AML-193 (cell line): ENCODE measurements at regions not wholly inside any gene's neighbourhood (a gene's known extent, or its start where the extent isn't known, plus 50 kb on each side); places are given as distances from the start of the nearest gene placed in this dataset.

ENCODE experiments used
- DNase-seq, 2 experiments: peaks; one replicate each; lab custom pipeline; 2025; lab: John Stamatoyannopoulos, UW

DNA sequence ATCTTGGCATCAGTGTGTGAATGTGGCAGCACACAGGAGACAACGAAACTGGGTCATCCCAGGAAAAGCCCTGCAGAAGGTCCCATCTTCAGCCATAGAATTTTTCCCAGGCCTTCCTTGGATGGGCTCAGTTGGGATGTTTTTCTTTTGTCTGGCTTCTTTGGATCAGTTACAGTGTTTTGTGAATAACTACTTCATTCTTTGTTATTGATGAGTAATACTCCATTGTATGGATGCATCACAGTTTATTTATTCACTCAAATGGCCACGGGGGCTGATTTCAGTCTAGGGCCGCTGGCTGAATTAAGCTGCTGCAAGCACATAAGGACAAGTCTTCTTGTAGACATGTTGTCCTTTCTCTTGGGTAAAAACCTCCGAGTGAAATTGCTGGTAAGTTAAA, 81.3 kb upstream of the CD93 start:
- DNase-seq: no peak

DNA sequence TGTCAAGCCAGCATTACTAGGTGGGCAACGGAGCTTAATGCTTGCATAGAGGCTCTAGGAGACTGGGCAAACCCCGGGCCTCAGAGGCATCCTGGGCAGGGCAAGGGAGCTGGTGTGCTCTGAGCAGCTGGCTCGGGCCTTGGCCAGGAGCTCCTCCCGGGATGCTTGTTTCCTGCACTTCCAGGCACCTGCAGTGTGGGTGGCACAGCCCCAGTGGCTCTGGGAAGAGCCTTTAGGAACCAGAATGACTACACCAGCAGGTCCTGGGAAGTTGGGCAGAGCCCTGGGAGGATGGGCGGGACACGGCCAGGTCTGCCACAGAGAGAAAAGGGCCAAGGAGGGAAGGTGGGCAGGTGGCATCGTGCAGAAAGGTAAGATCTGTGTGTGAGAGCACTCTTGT, 80.4 kb upstream of the CD93 start:
- DNase-seq: no peak

- DNase-seq: no peak
Observed at GRCh38 chr20:23165964-23166363, 79.8 kb upstream of the CD93 start.

- DNase-seq: no peak
Observed at GRCh38 chr20:23165307-23165750, 79.2 kb upstream of the CD93 start.

GRCh38 chr20:23164176-23164601, 78.1 kb upstream of the CD93 start:
- DNase-seq: no peak

DNA sequence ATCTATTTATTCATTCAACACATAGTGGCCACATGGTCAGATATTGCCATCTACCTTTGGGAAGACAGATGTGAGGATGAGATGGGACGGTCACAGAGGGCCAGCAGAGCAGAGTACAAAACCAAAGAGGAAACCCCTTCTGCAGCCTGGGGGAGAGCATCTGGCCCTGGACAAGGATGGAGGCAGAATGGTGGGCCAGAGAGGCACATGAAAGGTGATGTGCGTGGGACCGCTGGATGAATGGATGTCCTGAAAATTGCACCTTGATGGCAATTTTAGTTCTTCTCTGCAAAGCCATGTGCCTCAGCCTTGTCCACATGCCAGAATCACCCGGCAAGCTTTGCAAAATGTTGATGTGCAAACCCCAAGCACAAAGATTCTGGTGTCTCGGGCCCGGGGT, 77.4 kb upstream of the CD93 start:
- DNase-seq: no peak

GRCh38 chr20:23162887-23163286, 76.8 kb upstream of the CD93 start:
- DNase-seq: no peak

- DNase-seq: no peak
Observed at GRCh38 chr20:23161968-23162696, 76.0 kb upstream of the CD93 start.

GRCh38 chr20:23161244-23161891, 75.2 kb upstream of the CD93 start:
- peak; percentile 80 to 85 for DNase-seq

- no peak for DNase-seq
Observed at GRCh38 chr20:23160536-23161243, 74.6 kb upstream of the CD93 start.

DNA sequence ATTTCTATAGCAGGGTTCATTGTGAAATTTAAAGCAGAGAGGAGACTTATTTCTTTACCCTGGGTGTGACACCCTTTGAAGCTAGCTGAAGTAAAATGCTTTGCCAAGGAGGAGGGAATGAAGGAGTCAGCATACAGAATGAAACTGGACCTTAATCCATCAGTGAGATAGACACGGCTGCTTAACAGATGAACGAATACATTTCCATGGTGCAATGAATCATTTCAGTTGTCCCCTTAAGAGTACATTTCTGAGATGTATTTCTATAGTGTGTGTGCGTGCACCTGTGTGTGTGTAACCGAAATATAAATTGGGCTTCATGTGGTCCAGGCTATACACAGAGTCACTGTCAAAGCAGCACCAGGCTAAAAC, 73.8 kb upstream of the CD93 start:
- DNase-seq: no peak

DNA sequence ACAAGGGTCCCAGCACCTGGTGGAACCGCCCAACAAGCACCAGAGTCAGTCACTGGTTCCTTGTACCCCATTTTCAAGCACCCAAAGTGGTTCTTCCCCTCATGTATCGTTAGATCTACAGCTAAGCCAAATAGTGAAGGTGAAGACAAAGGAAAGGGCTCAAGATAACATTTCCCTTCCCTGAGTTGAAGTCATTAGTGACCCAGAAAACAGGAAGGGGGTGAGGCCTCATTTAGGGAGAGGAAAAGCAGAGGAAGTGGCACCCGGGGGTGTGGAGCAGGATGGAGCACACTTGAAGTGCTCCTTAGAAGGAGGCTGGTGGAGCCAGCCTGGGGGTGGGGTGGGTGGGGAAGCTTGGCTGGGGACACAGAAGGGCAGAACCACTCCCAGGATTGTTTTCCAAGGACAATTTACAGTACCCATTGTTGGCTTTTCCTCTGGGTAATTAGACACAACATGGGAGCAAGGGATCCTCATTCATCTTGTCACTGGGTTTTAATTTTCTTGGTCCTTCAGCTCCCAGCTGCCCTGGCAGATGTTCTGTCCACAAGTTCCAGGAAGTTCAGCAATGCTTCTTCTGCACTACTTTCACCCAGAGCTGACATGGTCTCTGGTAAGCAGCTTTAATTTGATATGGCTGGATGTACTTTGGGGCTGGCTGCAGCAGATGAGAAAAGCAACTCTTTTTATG, 73.3 kb upstream of the CD93 start:
- DNase-seq: peak; percentile 14 to 38

GRCh38 chr20:23157734-23158133, 71.6 kb upstream of the CD93 start:
- DNase-seq: no peak

- DNase-seq: no peak
Observed at GRCh38 chr20:23156842-23157423, 70.8 kb upstream of the CD93 start.

- peak; percentile 85 to 86 for DNase-seq
Observed at GRCh38 chr20:23156170-23156841, 70.2 kb upstream of the CD93 start.

DNA sequence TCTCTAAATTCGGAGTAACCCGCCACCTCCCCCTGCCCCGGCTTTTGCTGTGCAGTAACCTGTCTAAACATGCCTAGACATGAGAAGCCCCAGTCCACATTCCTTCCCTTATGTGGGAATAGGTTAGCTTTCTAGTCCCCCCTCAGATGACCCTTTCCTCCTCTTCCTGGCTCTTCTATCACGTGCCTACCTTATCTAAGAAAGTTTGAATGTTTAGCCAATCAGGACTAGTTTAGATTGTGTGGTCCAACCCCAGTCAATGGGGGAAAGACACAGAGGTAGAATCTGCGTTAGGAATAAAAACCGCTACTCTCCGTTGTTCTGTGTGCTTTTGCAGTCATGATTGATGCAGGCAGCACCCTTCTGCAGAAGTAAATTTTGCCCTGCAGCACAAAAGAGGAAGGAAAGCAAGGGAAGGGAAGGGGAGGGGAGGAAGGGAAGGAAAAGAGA, 69.0 kb upstream of the CD93 start:
- peak; percentile 57 to 66 for DNase-seq

DNA sequence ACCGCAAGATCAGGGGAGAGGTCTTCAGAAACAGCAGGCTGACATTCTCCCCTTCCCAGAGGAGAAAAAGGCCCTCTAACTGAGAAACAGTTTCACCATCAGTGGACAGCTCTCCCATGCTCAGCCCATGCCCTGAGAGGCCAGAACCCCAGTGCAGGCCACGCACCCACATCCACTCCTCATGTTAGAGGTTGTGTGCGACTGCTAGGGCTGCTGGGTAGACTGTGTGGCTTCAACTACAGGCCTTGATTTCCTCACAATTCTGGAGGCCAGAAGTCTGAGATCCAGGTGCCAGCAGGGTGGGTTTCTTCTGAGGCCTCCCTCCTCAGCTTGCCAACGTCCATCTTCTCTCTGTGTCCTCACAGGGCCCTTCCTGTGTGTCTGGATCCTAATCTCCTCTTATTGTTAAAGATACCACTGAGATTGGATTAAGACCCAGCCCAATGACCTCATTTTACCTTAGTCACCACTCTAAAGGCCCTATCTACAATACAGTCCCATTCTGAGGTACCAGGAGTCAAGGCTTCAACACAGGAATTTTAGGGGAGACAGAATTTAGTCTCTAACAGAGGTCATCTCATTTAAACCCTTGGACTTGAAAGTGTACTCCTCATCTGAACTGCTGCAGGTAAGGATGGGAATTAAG, 67.7 kb upstream of the CD93 start:
- DNase-seq: no peak

DNA sequence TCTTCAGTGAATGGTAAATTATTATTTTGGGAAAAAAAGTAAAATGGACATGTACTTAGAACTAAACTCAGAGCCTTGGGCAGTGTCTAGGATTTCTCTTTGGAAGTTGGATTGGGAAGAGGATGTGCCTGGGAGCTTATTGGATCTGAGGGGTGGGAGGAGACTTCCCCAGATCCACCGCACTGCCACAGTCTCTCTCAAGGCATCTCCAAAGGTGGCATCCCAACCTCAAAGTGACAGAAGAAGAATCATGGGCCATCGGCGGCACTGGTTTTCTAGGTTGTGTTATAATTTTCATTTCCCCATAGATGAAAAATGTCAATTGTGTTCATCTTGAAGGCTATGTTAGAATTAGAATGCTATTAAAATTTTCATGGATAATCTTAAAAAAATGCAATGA, 66.8 kb upstream of the CD93 start:
- DNase-seq: no peak

DNA sequence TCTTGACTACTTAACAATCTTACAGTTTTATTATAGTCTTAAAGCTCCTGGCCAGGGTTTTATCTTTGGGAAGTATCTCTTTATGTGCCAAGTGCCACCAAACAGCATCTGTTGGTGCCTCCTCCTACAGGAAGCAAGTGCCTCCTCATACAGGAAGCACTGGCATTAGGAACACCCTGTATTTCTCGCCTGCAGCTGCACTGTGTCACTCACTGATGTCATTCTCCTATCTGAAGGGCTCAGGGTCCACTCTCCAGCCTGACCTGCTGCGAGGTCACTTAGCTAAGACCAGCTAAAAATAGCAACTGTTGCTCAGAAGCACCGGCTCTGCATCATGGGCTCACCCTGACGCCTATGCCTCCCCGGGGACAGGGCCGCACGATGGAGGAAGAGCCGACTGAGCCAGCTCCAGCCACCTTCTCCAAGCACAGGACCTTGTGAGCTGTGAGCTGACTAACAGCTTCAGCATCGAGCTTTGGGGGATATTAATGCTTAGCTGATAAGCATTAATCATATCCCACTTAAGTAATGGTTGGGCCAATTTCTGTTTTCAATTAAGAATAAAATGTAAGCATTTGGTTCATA, 66.3 kb upstream of the CD93 start:
- DNase-seq: peak; percentile 34 to 48

GRCh38 chr20:23151885-23152284, 65.8 kb upstream of the CD93 start:
- DNase-seq: no peak
